CD4-positive, alpha-beta T cell treated with Interleukin-21 for 1 hour (primary cell): ENCODE measurements at regions not wholly inside any gene's neighbourhood (a gene's known extent, or its start where the extent isn't known, plus 50 kb on each side); places are given as distances from the start of the nearest gene placed in this dataset.

ENCODE experiments used
- DNase-seq: peaks from one replicate; pipeline ENCODE4 v3.0.0-alpha.2; 2020

GRCh38 chr10:3510741-3511140 lies 274.3 kb downstream of the KLF6 start:
- no peak for DNase-seq

DNA sequence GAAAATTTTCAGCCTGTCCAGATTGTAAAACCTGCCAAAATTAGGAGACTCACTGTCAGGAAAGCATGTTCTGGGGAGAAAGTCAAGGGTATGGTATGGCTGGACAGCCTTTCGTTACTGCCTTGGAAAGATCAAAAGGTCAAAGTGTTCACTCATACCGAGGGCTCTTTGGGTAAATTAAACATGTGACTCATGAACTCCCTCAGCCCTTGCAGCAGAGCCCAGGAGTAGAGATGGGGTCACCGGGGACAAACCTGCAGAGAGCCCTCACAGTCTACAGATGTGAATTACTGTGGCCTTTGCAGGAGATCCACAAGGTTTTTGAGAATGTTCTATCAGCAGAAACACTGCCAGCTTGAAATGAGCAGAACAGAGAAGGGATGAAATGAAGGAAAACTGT lies 275.7 kb downstream of the KLF6 start:
- no peak for DNase-seq

- no peak for DNase-seq
Observed at GRCh38 chr10:3503299-3503698, 281.7 kb downstream of the KLF6 start.

- DNase-seq = no peak
Observed at GRCh38 chr10:3502673-3503072, 282.3 kb downstream of the KLF6 start.

- no peak for DNase-seq
Observed at GRCh38 chr10:3500408-3500856, 284.6 kb downstream of the KLF6 start.

DNA sequence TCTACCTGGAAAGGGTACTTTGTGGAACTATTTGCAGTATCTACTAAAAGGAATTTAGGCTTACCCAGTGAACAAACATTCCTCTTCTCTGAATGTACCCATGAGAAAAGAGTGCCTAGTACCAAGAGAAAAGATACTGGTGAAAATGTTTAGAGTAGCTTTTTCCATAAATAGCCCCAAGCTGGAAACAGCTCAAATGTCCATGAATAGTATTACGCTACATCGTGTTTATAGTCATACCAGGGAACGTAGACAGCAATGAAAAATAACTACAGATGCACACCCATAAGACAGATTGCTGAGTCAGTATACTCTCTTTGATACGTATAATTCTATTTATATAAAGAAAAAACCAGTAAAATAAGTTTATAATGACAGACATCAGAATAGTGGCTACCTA lies 285.9 kb downstream of the KLF6 start:
- DNase-seq = no peak

GRCh38 chr10:3497581-3497980 lies 287.4 kb downstream of the KLF6 start:
- no peak for DNase-seq

DNA sequence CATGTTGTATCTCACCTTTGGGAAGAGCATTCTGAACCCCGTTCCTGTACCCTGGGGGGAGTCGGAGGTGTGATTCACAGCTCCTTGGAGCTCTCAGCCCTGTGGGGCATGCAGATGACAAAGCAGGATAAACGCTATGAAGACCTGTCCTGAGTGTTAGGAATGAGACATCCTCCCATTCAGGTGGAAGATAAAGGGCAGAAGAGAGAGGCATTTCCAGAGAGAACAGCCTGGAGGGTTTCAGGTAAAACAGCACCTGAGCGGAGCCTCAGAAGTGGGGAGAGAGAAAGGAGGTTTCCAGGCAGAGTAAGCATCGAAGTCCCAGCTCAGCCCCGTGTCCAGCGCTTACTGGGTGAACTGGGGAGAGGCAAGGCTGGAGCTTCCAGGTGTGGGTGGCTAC lies 288.9 kb downstream of the KLF6 start:
- no peak for DNase-seq

DNA sequence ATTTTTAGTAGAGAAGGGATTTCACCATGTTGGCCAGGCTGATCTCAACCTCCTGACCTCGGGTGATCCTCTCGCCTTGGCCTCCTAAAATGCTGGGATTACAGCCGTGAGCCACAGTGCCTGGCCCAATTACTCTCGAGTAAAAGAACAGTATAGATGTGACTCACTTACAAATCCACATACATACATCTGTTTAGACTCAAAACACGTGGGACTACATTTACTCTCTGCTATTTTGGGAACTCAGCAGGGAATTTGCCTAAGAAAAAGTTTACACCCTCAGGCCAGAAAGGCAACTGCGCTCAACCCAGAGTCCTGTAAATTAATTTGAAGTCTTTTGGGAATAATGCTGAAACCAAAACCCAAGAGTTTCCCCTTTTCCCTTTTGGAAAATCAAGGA lies 289.7 kb downstream of the KLF6 start:
- DNase-seq = no peak

DNA sequence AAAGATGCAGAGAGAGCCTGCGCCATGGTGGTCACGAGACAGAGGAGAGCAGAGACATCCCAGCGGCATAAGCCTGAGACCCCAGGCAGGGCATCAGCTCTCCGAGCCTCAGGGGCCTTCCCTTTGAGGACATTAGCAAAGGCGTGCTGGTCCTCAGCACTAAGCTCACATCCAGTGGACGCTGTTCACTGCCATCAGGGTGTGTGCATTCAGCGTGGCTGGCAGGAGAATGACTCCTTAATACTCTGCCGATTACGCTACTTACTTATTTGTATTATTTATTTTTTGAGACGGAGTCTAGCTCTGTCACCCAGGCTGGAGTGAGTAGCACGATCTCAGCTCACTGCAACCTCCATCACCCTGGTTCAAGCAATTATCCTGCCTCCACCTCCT lies 290.2 kb downstream of the KLF6 start:
- DNase-seq = no peak

GRCh38 chr10:3494131-3494837 lies 290.7 kb downstream of the KLF6 start:
- DNase-seq = no peak

DNA sequence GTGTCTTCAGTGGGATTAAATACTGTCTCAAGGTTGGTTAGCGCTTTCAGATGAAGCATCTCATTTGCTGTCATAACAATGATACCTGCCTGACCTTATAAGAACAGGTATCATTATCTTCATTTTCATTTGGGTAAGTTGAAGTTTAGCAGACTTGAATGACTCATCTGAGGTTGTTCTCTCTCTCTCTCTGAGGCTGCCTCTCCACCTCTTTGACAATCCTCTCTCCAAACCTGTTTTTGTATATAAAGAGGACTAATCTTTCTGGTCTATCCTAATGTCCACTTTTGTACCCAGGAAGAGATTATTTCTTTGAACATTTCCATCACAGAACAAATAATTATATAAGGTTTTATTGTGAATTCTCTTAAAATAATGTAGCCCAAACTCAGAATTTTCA lies 291.4 kb downstream of the KLF6 start:
- no peak for DNase-seq

DNA sequence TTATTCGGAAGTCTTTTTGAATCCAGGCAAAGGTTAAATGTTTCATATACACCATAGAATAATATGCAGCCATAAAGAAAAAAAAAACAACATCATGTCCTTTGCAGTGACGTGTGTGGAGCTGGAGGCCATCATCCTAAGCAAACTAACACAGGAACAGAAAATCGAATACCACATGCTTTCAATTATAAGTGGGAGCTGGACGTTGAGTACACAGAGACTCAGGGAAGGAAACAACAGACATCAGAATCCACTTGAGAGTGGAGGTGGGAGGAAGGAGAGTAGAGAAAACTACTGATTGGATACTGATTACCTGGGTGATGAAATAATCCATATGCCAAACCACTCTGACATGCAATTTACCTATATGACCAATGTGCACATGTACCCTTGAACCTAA lies 293.4 kb downstream of the KLF6 start:
- no peak for DNase-seq

DNA sequence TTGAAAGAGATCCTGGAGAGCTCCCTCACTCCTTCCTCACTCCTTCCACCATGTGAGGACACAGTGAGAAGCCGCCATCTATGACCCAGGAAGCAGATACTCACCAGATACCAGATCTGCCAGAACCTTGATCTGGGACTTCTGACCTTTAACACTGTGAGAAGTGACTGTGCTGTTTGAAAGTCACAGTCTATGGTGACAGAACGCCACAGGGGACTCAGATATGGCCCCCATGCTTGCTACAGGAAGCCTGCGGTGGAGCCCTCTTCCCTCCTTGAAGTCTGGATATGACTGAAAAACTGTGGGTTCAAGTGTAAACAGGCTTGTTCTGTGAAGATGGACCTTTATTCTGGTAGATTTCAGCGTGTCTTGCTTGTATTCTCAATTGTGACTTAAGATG lies 297.8 kb downstream of the KLF6 start:
- DNase-seq = no peak

DNA sequence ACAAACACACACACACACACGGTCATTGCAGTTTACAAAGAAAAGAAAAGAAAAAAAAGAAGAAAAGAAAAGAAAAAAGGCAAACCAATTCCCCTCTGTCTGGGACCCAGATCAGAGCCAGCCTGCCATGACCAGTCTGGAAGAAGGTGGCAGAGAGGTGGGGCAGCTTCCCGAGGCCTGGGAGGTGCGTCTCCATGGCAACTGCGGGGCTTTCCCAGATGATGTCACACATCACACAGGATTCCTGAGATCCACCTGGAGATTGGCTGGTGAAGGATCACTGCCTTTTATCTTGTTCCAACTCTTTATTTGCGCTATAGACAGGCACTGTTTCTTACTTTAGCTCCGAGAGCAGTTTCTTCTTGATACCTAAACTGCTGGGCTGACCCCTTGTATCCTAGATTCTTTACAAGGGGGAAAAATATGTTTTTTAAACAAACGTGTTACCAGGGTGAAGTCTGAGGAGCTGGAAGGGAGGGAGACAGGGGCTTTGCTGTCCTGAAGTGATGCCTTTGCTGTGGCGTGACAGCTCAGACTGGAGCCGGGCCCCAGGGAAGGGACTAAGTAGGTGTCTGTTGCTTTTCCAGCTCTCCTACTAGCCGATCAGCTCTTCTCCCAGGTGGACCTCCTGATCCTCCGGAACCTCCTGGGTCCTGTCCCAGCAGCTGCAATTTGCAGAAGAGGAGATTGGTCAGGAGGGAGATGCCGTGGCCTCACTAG lies 298.5 kb downstream of the KLF6 start:
- DNase-seq = no peak

GRCh38 chr10:3485057-3485686 lies 299.8 kb downstream of the KLF6 start:
- DNase-seq = peak; percentile 9

- no peak for DNase-seq
Observed at GRCh38 chr10:3484306-3485056, 300.5 kb downstream of the KLF6 start.

GRCh38 chr10:3482200-3482993 lies 302.6 kb downstream of the KLF6 start:
- no peak for DNase-seq

DNA sequence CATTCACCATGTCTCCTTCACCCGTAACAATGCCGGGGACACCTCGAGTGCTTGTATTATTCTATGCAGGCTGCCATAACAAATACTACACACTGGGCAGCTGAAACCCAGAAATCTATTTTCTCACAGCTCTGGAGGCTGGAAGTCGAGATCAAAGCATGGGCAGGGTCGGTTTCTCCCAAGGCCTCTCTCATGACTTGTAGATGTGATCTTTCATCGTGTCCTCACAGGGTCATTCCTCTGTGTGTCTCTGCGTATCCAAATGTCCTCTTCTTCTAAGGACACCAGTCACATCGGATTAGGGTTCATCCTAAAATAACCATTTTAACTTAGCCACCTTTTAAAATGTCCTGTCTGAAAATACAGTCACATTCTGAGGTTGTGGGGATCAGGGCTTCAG lies 303.5 kb downstream of the KLF6 start:
- DNase-seq = no peak

DNA sequence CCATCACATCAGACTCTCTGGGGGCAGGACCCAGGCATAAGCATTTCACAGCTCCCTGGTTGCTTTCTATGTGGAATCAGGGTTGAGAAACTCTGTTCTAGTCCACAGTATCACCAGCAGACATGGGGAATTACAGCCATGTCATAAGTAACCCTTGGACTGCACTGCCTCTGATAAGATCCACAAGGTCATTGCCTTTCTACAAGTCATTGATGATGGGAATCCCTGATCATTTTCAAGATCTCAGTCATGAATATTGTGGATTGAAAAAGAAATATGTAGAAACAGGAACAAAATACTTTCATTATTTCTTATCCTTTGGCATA lies 304.1 kb downstream of the KLF6 start:
- no peak for DNase-seq

DNA sequence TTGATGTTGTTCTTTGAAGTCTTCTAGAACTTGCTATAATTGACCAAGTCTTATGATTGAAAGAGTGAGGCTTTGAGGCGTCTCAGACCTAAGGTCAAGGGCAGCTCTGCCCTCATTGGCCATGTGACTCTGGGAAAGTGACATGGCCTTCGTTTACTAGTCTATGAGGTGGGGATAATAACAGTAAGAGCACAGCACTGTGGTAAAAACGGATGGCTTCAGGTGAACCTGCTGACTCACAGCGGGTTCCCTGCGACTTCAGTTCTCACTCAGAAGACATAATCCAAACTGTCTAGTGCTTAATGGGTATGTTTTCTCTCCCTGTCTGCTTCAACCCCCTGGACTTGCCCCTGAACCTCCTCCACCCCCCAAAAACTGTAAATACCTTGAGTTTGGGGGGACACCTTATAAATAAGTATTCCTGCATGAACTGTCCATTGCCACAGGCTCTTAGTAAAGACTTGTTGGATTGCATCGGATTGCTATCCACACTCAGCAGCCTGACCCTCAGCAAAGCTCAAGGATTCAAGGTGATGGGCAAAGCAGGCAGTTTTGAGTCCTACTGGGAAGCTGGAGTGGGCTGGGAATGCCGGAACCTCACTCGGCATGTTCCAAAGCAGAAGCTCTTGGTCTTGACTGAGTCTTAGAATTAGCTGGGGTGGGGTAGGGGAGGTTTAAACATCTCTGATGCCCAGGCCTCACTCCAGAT lies 304.6 kb downstream of the KLF6 start:
- no peak for DNase-seq

DNA sequence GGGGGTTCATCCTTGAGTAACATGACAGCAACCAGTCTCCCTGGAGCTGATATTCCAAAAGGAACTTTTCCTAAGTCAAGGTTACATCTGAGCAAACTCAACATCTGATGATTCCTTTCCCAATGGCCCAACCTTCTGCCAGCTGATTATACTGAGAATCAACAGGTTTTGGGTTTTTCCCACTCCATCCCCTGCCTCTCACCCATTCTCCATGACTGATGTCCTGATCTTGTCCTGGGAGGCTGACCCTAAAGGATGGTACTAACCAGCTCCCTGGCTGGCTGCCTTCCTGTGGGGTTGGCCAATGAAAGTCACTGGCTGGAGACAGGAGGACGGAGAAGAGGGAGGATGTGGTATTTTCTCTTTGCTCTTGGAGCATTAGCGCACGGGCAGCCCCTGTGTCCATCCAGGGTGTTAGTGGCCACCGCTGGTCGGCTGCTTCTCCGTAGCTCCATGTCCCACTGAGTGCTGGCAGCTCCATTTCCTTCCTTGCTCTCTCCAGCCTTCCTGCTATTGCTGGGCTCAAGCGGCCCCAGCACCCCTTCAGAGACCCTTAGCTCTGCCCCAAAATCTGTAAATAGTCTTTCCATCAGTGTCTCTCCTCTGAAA lies 306.2 kb upstream of the PITRM1 start:
- no peak for DNase-seq
